Islet of Langerhans (tissue), 1 donor: ENCODE measurements at regions not wholly inside any gene's neighbourhood (a gene's known extent, or its start where the extent isn't known, plus 50 kb on each side); places are given as distances from the start of the nearest gene placed in this dataset.
"Not testable (repeated sequence)": the region's sequence is repeated elsewhere in the genome, so short reads cannot be mapped to it uniquely, and the experiment has no call there.

ENCODE experiments used
- FAIRE-seq: peaks from one replicate; lab custom pipeline; 2011; peaks lifted over from hg19 to GRCh38; lab: Jason Lieb, UNC

DNA sequence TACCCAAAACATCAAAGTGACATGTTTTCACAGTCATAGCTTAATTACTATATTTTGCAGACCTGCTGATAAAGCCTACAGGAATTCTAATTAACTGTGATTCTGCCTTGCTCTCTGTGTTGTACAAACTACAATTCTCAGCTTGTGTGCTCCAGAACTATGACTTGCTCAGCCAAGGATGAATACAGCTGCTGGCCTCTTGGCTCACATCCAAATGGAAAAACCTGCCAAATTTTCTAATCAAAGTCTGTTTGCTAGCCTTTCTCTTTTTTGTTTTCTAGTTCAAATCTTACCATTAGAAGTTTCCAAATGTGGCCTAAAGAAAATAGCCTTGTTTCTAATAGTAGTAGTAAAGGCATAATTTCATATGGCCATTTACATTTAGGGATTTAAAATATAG lies 1176.8 kb downstream of the FAM133A start:
- FAIRE-seq, result peak; percentile 68

DNA sequence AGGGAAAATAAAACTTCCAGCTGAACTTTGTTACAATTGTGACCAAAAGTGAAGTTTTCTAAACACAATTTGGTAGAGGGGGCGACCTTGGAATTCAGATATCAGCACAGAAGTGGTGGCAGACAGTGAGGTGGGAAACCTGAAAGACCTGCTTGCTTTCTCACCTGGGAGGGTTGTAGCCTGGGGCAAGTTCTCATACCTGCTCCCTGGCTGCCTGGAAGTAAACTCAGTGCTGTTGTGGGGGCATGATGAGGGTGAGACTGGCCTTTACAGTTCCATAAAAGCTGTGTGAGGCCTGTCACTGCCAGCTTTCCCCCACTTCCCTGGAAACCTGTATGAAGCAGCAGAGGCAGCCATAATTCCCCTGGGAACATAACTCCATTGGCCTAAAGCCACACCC lies 1180.2 kb downstream of the FAM133A start:
- FAIRE-seq, result no peak

DNA sequence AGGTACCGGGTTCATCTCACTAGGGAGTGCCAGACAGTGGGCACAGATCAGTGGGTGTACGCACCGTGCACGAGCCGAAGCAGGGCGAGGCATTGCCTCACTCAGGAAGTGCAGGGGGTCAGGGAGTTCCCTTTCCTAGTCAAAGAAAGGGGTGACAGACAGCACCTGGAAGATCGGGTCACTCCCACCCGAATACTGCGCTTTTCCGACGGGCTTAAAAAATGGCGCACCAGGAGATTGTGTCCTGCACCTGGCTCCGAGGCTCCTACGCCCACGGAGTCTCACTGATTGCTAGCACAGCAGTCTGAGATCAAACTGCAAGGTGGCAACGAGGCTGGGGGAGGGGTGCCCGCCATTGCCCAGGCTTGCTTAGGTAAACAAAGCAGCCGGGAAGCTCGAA lies 1188.5 kb downstream of the FAM133A start:
- not testable (repeated sequence) for FAIRE-seq

GRCh38 chrX:94871640-94872039 lies 1197.6 kb downstream of the FAM133A start:
- no peak for FAIRE-seq

GRCh38 chrX:94901849-94902248 lies 1227.8 kb downstream of the FAM133A start:
- no peak for FAIRE-seq

DNA sequence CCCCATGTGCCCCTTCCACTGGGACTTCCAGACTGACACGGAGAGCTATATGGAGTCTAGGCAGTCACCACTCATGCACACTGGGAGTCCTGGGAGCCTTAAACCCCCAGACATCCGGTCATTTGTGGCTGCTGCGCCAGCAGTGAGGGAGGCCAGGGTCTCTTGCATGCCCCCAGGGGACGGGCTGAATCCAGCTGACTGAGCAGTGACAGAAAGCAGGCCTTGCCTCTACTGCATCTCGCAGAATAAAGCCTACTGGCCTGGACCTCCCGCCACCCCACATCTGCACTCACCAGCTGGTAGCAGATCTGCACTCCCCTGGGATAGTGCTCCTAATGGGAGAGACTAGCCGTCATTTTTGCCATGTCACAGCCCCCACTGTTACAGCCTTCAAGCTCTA lies 1234.2 kb downstream of the FAM133A start:
- no peak for FAIRE-seq

DNA sequence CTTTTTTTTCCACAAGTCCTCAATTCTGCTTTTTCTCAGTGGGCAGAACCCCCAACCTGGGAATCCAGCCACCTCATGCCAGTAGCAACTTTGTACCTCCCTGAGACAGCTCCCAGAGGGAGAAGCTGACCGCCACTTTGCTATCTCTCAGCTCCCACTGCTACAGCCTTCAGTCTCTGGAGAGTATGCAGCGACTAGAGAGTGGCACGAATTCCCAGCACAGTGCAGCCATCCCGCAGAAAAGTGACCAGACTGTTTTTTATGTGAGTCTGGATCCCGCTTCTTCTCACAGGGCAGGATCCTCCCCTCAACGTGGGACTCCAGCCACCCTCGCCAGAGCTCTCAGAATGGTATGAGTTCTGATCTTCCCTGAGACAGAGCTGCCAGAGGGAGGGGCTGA lies 1234.6 kb downstream of the FAM133A start:
- no peak for FAIRE-seq

GRCh38 chrX:94914235-94914634 lies 1240.2 kb downstream of the FAM133A start:
- FAIRE-seq, result no peak

DNA sequence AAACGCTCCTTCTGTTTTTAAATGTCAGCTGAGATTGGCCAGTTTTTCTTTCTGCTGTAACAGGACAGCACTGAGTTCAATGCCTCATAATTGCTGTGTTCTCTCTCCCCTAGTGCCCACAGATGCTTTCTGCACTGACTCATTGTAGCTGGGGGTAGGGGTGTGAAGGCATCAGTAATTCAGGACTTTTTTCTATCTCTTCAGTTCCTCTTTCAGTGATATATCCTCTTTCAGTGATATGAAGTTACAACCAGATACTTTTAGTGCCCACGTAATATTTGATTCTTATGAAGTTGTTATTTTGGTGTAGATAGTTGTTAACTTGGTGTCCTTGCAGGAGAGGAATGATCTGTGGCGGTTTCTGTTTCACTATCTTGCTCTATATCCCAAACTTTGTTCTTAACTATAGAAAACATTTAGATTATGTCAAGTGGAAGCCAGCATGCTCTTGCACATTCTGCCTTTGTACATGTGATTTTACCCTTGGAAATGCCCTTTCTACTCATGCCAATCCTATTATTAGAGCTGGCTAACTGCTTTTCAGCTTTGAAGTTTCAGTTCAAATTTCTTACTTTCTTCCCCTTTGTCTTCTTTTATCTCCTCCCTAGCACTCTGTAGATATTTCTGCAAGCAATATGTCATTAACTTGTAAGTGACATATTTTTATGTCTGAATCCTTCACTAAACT lies 1258.4 kb downstream of the FAM133A start:
- FAIRE-seq, result no peak

DNA sequence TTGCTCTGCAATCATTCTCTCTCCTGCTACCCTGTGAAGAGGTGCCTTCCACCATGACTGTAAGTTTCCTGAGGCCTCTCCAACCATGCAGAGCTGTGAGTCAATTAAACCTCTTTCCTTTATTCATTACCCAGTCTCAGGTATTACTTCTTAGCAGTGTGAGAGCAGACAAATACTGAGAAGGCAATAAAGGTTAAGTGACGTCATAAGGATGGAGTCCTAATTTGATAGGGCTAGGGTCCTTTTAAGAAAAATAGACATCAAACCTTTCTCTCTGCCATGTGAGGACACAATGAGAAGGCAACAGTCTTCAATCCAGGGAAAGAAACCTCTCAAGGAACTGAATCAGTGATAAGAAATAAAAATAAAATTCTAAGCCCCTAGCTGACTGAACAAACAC lies 1262.7 kb downstream of the FAM133A start:
- FAIRE-seq, result no peak

DNA sequence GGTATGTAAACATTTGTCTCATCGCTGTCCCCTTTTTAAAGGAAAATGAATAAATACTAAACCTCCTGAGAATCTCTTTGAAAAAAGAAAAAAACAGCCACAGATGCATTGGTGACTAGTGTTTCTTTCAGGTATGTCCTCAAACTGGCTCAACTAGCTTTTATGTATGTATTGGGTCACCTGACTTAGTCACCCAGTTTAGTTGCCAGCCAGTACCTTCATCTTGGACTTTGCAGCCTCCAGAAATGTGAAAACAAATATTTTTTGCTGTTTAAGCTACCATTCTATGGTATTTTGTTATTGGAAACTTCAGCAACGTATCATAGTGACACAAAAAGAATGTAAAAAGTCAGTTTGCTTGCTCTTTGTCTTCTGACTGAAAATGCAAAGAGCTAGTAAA lies 1263.5 kb downstream of the FAM133A start:
- FAIRE-seq, result no peak

DNA sequence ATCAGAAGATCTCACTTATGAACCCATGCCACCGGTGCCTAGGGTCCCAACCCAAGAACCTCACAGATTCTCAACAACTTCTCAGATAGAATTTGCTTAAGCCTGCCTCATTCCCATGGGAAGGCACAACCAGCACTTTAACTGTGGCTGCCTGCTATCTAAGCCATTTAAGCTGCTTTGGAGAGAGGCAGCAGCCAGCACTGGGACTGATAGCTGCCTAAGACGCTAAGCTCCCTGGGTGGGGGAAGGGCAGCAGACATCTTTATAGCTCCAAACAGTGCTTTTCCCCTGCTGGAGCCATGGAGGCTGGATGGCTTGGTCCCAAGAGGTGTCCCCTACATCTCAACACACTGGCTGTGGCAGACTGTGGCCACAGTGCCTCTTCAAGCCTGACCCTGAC lies 1268.6 kb downstream of the FAM133A start:
- FAIRE-seq, result no peak

- FAIRE-seq, result not testable (repeated sequence)
These were observed 1272.1 kb downstream of the FAM133A start for GRCh38 chrX:94946137-94946536.

DNA sequence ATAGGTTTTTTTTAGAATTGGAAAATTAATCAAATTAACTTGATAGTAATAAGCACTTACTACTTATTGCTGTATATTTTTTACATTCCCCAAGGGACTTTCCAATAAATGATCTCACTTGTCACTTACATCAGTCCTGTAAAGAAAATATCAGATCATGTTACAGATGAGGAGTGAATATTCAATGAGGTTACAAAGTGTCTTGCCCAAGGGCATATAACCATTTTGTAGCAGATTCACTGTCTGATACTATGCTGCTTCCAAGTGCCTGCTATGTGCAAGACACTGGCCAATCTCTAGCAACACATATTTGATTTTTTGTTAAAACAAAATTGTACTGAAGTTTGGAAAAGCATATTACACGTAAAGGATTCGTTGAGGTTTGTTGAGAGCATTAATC lies 1287.7 kb downstream of the FAM133A start:
- no peak for FAIRE-seq

DNA sequence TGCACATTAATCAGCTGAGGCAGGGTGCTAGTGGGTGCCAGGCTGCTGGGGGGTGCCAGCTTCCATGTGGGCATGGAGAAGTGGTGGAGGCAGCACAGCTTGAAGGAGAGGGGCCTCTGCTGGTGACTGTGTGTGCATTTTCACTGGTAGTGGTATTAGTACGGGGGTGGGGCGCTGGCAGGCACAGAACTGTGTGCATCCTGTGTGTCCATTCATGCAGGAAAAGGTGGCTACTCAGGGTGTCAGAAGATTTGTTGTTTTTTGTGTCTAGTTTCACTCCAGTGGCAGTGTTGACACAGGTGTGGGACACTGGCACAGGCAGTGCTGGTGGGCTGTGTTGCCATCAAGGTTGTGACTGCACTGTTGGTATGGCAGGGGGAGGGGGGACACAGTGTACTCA lies 1303.6 kb downstream of the FAM133A start:
- no peak for FAIRE-seq

GRCh38 chrX:94977986-94978385 lies 1304.0 kb downstream of the FAM133A start:
- FAIRE-seq, result no peak
